ENCODE measurements at regions not wholly inside any gene's neighbourhood (a gene's known extent, or its start where the extent isn't known, plus 50 kb on each side); places are given as distances from the start of the nearest gene placed in this dataset.

- TF ChIP-seq, protein P1, sequence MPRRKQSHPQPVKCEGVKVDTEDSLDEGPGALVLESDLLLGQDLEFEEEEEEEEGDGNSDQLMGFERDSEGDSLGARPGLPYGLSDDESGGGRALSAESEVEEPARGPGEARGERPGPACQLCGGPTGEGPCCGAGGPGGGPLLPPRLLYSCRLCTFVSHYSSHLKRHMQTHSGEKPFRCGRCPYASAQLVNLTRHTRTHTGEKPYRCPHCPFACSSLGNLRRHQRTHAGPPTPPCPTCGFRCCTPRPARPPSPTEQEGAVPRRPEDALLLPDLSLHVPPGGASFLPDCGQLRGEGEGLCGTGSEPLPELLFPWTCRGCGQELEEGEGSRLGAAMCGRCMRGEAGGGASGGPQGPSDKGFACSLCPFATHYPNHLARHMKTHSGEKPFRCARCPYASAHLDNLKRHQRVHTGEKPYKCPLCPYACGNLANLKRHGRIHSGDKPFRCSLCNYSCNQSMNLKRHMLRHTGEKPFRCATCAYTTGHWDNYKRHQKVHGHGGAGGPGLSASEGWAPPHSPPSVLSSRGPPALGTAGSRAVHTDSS (CRISPR knock-in tag; conservative IDR thresholded peaks at IDR 0.05), result no peak
- TF ChIP-seq PHF8 (CRISPR knock-in tag; IDR thresholded peaks at IDR 0.05) (no peak), ZNF652 (CRISPR knock-in tag; IDR thresholded peaks at IDR 0.05; ENCODE audit: borderline replicate concordance, low read depth) (no peak), PAX8 (CRISPR knock-in tag; IDR thresholded peaks at IDR 0.05; ENCODE audit: borderline replicate concordance) (no peak), ZNF577 (CRISPR knock-in tag; IDR thresholded peaks at IDR 0.05; ENCODE audit: borderline replicate concordance, low read depth) (no peak), MED1 (CRISPR knock-in tag; IDR thresholded peaks at IDR 0.05) (no peak)
These were observed 612.5 kb downstream of the PRELID2 start (continued) for GRCh38 chr5:145222622-145223021.

DNA sequence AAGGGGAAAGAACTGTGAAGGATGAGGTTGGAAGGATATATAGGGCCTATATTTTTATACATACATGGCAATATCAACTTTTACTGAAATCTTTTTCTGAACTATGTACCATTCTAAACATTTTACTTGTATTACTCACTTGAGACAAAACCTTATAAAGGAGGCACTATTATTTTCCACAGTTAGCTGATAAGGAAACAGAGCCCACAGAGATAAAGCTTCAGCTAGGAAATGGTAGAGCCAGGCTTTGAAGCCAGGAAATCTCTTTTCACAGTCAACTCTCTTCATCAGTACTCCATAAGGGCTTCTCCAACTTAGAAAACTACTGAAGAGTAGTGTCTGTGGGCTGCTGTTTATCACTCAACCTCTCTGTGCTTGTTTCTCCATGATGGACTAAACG is 613.7 kb downstream of the PRELID2 start:
- WGBS (ENCODE audit: low lambda C conversion rate), result 80% methylated on average over 1 of the region's 1 CpG
- POLR2A ChIA-PET, result no interaction called here

More for the DNA sequence above, 613.7 kb downstream of the PRELID2 start:
- in situ Hi-C loops (cut with HindIII; ENCODE audit: extremely low pct_ligation_motif_present, low pct_unique_long_range_greater_than_20kb), result no loop called here
- Histone ChIP-seq H3K79me2 (ENCODE audit: insufficient read depth, low read length) (no peaks in the 10 kb centered on the region), H3K9ac (ENCODE audit: insufficient read depth, low read depth, low read length) (no peak overlapping the region), H3K36me3 (replicated peaks in 1 of 2; ENCODE audit: control insufficient read depth in 1 of 2, insufficient read depth in 2 of 2, low read length in 2 of 2) (no peaks in the 10 kb centered on the region), H2AFZ (ENCODE audit: low read length) (no peak overlapping the region), H3K9me3 (ENCODE audit: low read length) (no peaks in the 10 kb centered on the region), H3K27ac (ENCODE audit: extremely low read length, insufficient read depth, low read length) (no peak overlapping the region), H3K4me2 (ENCODE audit: low read depth, low read length) (no peak overlapping the region), H3K27me3 (ENCODE audit: control insufficient read depth in 1 of 2, insufficient read depth in 2 of 2, low read length in 2 of 2) (no peaks in the 10 kb centered on the region), H3K4me1 (ENCODE audit: insufficient read depth, low read length) (no peaks in the 10 kb centered on the region), H3K4me3 (replicated peaks in 1 of 3; ENCODE audit: insufficient read depth in 1 of 3, low read depth in 2 of 3, low read length in 3 of 3) (no peak overlapping the region), H4K20me1 (ENCODE audit: insufficient read depth, low read length) (no peaks in the 10 kb centered on the region)
- intact Hi-C loops (cut with micrococcal nuclease; ENCODE audit: unreplicated experiment), result no loop called here
- CTCF ChIA-PET (ENCODE audit: low intra/inter-chr PET ratio, low total read pairs), result no interaction called here
- DNase-seq (ENCODE audit: low spot score) (no peak), FAIRE-seq (no peak), ATAC-seq (no peak)
- BruUV-seq (replicated peaks), result no TSS peak
- no peak for TF ChIP-seq SOX6 (IDR thresholded peaks at IDR 0.05)
- no peak for TF ChIP-seq SOX6 (CRISPR knock-in tag; IDR thresholded peaks at IDR 0.05)
- TF ChIP-seq RFX5 (IDR thresholded peaks at IDR 0.05; ENCODE audit: low read depth, low read length), result no peak
- TF ChIP-seq FOXO1 (CRISPR knock-in tag; IDR thresholded peaks at IDR 0.05), result no peak
- no peak for TF ChIP-seq ZNF367 (CRISPR knock-in tag; IDR thresholded peaks at IDR 0.05; ENCODE audit: borderline replicate concordance)
- no peak for TF ChIP-seq MED13 (CRISPR knock-in tag; IDR thresholded peaks at IDR 0.05)
- no peak for TF ChIP-seq ZBTB21 (CRISPR knock-in tag; IDR thresholded peaks at IDR 0.05)
- no peak for TF ChIP-seq HES4 (CRISPR knock-in tag; IDR thresholded peaks at IDR 0.05; ENCODE audit: borderline replicate concordance)
- TF ChIP-seq GATAD2A (CRISPR knock-in tag; IDR thresholded peaks at IDR 0.05), result no peak

Data from HepG2 (cell line).